Liver (tissue), 8 donors: ENCODE measurements at regions not wholly inside any gene's neighbourhood (a gene's known extent, or its start where the extent isn't known, plus 50 kb on each side); places are given as distances from the start of the nearest gene placed in this dataset.

Experiments
- DNase-seq: peaks from one replicate; pipeline ENCODE4 v3.0.0-alpha.2; 2017; ENCODE audit warnings: low spot score
- H3K27ac ChIP-seq, 2 donors: one replicate each; pipeline ENCODE4 v1.7.0; 2013; ENCODE audit warnings: inconsistent platforms in 2 of 2, low read length in 2 of 2, control low read depth in 1 of 2, low read depth in 1 of 2, mild to moderate bottlenecking in 1 of 2
- H3K27me3 ChIP-seq, 4 donors: one replicate each; pipeline versions ENCODE4 v1.6.1 to v1.7.0; 2013; ENCODE audit warnings: low read length in 3 of 4, inconsistent platforms in 1 of 4, mild to moderate bottlenecking in 1 of 4, moderate library complexity in 1 of 4; ENCODE audit not compliant: control insufficient read depth in 4 of 4, insufficient read depth in 4 of 4
- H3K36me3 ChIP-seq, 4 donors: one replicate each; pipeline versions ENCODE4 v1.6.1 to v1.7.0; 2013; ENCODE audit warnings: low read length in 3 of 4, mild to moderate bottlenecking in 3 of 4, low read depth in 1 of 4, moderate library complexity in 1 of 4; ENCODE audit not compliant: control insufficient read depth in 4 of 4, insufficient read depth in 3 of 4
- H3K4me1 ChIP-seq, 4 donors: one replicate each; pipeline versions ENCODE4 v1.6.1 to v1.7.0; 2013; ENCODE audit warnings: low read length in 3 of 4, mild to moderate bottlenecking in 3 of 4, moderate library complexity in 1 of 4; ENCODE audit not compliant: control insufficient read depth in 4 of 4, insufficient read depth in 4 of 4
- H3K4me3 ChIP-seq, 3 donors: one replicate each; pipeline versions ENCODE4 v1.6.1 to v1.7.0; 2013; ENCODE audit warnings: low read length in 3 of 3, control low read depth in 1 of 3, low read depth in 1 of 3, mild to moderate bottlenecking in 1 of 3
- H3K9ac ChIP-seq, 2 donors: one replicate each; pipeline ENCODE4 v1.7.0; 2013; ENCODE audit warnings: low read length in 2 of 2, mild to moderate bottlenecking in 2 of 2, moderate library complexity in 2 of 2, control low read depth in 1 of 2, low read depth in 1 of 2
- H3K9me3 ChIP-seq, 4 donors: one replicate each; pipeline versions ENCODE4 v1.6.1 to v1.7.0; 2013; ENCODE audit warnings: low read length in 3 of 4; ENCODE audit not compliant: control insufficient read depth in 4 of 4
- ATF3 ChIP-seq: IDR thresholded peaks from 2 replicates; pipeline ENCODE4 v1.6.1; 2016; ENCODE audit warnings: antibody characterized with exemption
- CTCF ChIP-seq: fragments of 150-350 bp; IDR thresholded peaks from 2 replicates; pipeline ENCODE4 v1.5.1; 2017; ENCODE audit warnings: improper control_type of control experiment, low read depth, low read length; ENCODE audit not compliant: missing input control
- EGR1 ChIP-seq, 2 donors: IDR thresholded peaks; 2 replicates each; pipeline ENCODE4 v1.6.1; 2016 to 2018; ENCODE audit warnings: antibody characterized with exemption in 2 of 2, low read depth in 2 of 2
- FOXA2 ChIP-seq: IDR thresholded peaks from 2 replicates; pipeline ENCODE4 v1.6.1; 2016; ENCODE audit warnings: antibody characterized with exemption
- GABPA ChIP-seq, 2 donors: IDR thresholded peaks in 1 of 2; conservative IDR thresholded peaks in 1 of 2; 2 replicates each; pipeline ENCODE4 v1.6.1; 2016; ENCODE audit warnings: antibody characterized with exemption in 2 of 2, mild to moderate bottlenecking in 1 of 2, moderate library complexity in 1 of 2
- HNF4A ChIP-seq, 2 donors: conservative IDR thresholded peaks; 2 replicates each; pipeline ENCODE4 v1.6.1; 2016; ENCODE audit warnings: antibody characterized with exemption in 2 of 2, mild to moderate bottlenecking in 2 of 2
- HNF4G ChIP-seq: IDR thresholded peaks from 2 replicates; pipeline ENCODE4 v1.6.1; 2016; ENCODE audit warnings: antibody characterized with exemption
- JUND ChIP-seq, 2 donors: IDR thresholded peaks; 2 replicates each; pipeline ENCODE4 v1.6.1; 2016; ENCODE audit warnings: antibody characterized with exemption in 2 of 2
- MAX ChIP-seq: IDR thresholded peaks from 2 replicates; pipeline ENCODE4 v1.6.1; 2016; ENCODE audit warnings: antibody characterized with exemption
- NR2F2 ChIP-seq: IDR thresholded peaks from 2 replicates; pipeline ENCODE4 v1.6.1; 2016; ENCODE audit warnings: antibody characterized with exemption
- RAD21 ChIP-seq, 2 donors: IDR thresholded peaks; 2 replicates each; pipeline ENCODE4 v1.6.1; 2016; ENCODE audit warnings: antibody characterized with exemption in 2 of 2, mild to moderate bottlenecking in 2 of 2
- REST ChIP-seq: IDR thresholded peaks from 2 replicates; pipeline ENCODE4 v1.6.1; 2016; ENCODE audit warnings: antibody characterized with exemption, mild to moderate bottlenecking
- RXRA ChIP-seq, 2 donors: IDR thresholded peaks; 2 replicates each; pipeline ENCODE4 v1.6.1; 2017 to 2018; ENCODE audit warnings: antibody characterized with exemption in 2 of 2, mild to moderate bottlenecking in 1 of 2
- SP1 ChIP-seq: IDR thresholded peaks from 2 replicates; pipeline ENCODE4 v1.6.1; 2018; ENCODE audit warnings: antibody characterized with exemption, mild to moderate bottlenecking
- TAF1 ChIP-seq: conservative IDR thresholded peaks from 2 replicates; pipeline ENCODE4 v1.6.1; 2016; ENCODE audit warnings: antibody characterized with exemption, mild to moderate bottlenecking
- YY1 ChIP-seq: IDR thresholded peaks from 2 replicates; pipeline ENCODE4 v1.6.1; 2016; ENCODE audit warnings: antibody characterized with exemption, mild to moderate bottlenecking
- ZBTB33 ChIP-seq: IDR thresholded peaks from 2 replicates; pipeline ENCODE4 v1.6.1; 2016; ENCODE audit warnings: antibody characterized with exemption
- whole genome bisulfite sequencing: extraction: QIAGEN DNeasy Blood & Tissue Kit; methylation state at CpG from one replicate; pipeline ENCODE4 v1.1.7; 2013; 5-methylcytosine and 5-hydroxymethylcytosine counted together
- donor health status: healthy.
- donor health status: healthy.
- donor health status: healthy.
- donor health status: healthy.
- donor health status: healthy.

- Histone ChIP-seq H3K4me3 (no peak overlapping the region), H3K27ac (no peak overlapping the region), H3K4me1 (peaks cover 0 to 9% (median 4%) of the 10 kb centered on the region in 4 donors), H3K36me3 (peaks cover 0 to 1% (median 0%) of the 10 kb centered on the region in 4 donors), H3K9ac (no peak overlapping the region), H3K9me3 (no peaks in the 10 kb centered on the region), H3K27me3 (no peaks in the 10 kb centered on the region)
- no peak for TF ChIP-seq CTCF
- no peak for TF ChIP-seq REST
- TF ChIP-seq HNF4A (conservative IDR thresholded peaks at IDR 0.05): no peak
- no peak for TF ChIP-seq ZBTB33
- no peak for TF ChIP-seq MAX
- WGBS: 92% methylated on average over 6 of the region's 6 CpGs
- DNase-seq: no peak
These were observed 224.2 kb downstream of the SNX18 start for GRCh38 chr5:54741711-54742110.

- no peak for DNase-seq
- peaks cover 0 to 9% (median 4%) of the 10 kb centered on the region in 4 donors for H3K4me1 ChIP-seq
- 93% methylated on average over 5 of the region's 5 CpGs for WGBS
- TF ChIP-seq ATF3 (no peak), GABPA (IDR thresholded peaks at IDR 0.05 in 1 of 2, conservative IDR thresholded peaks at IDR 0.05 in 1 of 2) (no peak), SP1 (no peak), REST (no peak), TAF1 (no peak), YY1 (no peak), JUND (IDR thresholded peaks at IDR 0.05) (no peak), RAD21 (IDR thresholded peaks at IDR 0.05) (no peak), MAX (no peak), EGR1 (IDR thresholded peaks at IDR 0.05; ENCODE audit: low read depth in 2 of 2) (no peak), HNF4A (conservative IDR thresholded peaks at IDR 0.05) (no peak), CTCF (no peak), HNF4G (no peak), NR2F2 (no peak), FOXA2 (no peak), RXRA (IDR thresholded peaks at IDR 0.05) (no peak)
These were observed 222.6 kb downstream of the SNX18 start for GRCh38 chr5:54740141-54740540.

More at GRCh38 chr5:54740141-54740540, 222.6 kb downstream of the SNX18 start:
- H3K27me3 ChIP-seq: no peaks in the 10 kb centered on the region
- H3K36me3 ChIP-seq: peaks cover 0 to 1% (median 0%) of the 10 kb centered on the region in 4 donors
- H3K27ac ChIP-seq: no peak overlapping the region
- no peaks in the 10 kb centered on the region for H3K9me3 ChIP-seq
- H3K9ac ChIP-seq: no peak overlapping the region
- H3K4me3 ChIP-seq: no peak overlapping the region
